Astrocyte (in vitro differentiated cells and primary cell): ENCODE measurements at regions not wholly inside any gene's neighbourhood (a gene's known extent, or its start where the extent isn't known, plus 50 kb on each side); places are given as distances from the start of the nearest gene placed in this dataset.

Experiments used
- CTCF ChIP-seq: IDR thresholded peaks from 2 replicates; pipeline ENCODE4 v1.5.1; 2011; ENCODE audit warnings: low read depth, mild to moderate bottlenecking, inconsistent platforms, low read length, moderate library complexity; ENCODE audit not compliant: insufficient read depth
- EZH2 ChIP-seq: IDR thresholded peaks from 2 replicates; pipeline ENCODE4 v1.6.1; 2012; ENCODE audit warnings: mild to moderate bottlenecking, low read length, inconsistent platforms; ENCODE audit not compliant: insufficient read depth

- TF ChIP-seq EZH2 (no peak), CTCF (no peak)
Measured at GRCh38 chr14:76686646-76687045, 74.6 kb upstream of the VASH1 start.
